Neural crest cell (in vitro differentiated cells): ENCODE measurements at regions not wholly inside any gene's neighbourhood (a gene's known extent, or its start where the extent isn't known, plus 50 kb on each side); places are given as distances from the start of the nearest gene placed in this dataset.

Experiments used
- DNase-seq: peaks from one replicate; pipeline ENCODE4 v3.0.0; 2021; ENCODE audit warnings: low read depth, mixed read lengths, low spot score
- H3K27ac Mint-ChIP-seq: one replicate; pipeline ENCODE4 v1.8.0; 2021; ENCODE audit warnings: mild to moderate bottlenecking, mixed read lengths; ENCODE audit not compliant: unreplicated experiment
- H3K27me3 Mint-ChIP-seq: 2 replicates; pipeline ENCODE4 v1.8.0; 2021; ENCODE audit warnings: low read depth, mild to moderate bottlenecking, mixed read lengths
- H3K36me3 Mint-ChIP-seq: 2 replicates; pipeline ENCODE4 v1.8.0; 2021; ENCODE audit warnings: low read depth, mild to moderate bottlenecking, mixed read lengths
- H3K4me1 Mint-ChIP-seq: 2 replicates; pipeline ENCODE4 v1.8.0; 2021; ENCODE audit warnings: mixed read lengths
- H3K4me3 Mint-ChIP-seq: one replicate; pipeline ENCODE4 v1.8.0; 2021; ENCODE audit warnings: mild to moderate bottlenecking, mixed read lengths
- H3K9me3 Mint-ChIP-seq: 2 replicates; pipeline ENCODE4 v1.8.0; 2021; ENCODE audit warnings: mixed read lengths
- TF ChIP-seq, protein P1 (sequence below): fragments of 200-600 bp; sonication (generic); conservative IDR thresholded peaks from 2 replicates; pipeline ENCODE4 v1.5.0; 2021; ENCODE audit warnings: antibody characterized with exemption, mild to moderate bottlenecking

DNA sequence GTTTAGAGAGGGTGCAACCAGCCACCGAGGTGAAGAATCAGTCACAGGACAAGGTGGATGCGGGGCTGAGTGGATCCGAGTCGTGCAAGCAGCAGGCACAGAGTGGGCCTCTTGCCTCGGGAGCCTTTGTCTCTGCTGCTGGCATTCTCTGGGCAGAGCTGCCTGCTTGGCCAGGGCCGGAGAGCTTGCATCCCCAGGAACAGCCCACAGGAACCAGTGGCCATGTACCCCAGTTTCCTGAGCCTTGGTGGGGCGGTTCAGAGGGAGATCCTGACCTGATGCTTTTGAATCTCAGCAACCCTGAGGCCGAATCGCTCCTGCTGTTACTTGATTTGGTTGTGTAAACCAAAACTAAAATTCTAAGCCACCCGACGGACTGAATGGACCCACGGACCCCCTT is 50.1 kb upstream of the EIF5 start:
- peaks cover 7% of the 10 kb centered on the region for H3K4me1 Mint-ChIP-seq
- no peaks in the 10 kb centered on the region for H3K36me3 Mint-ChIP-seq
- H3K4me3 Mint-ChIP-seq = no peak overlapping the region
- no peak for DNase-seq
- TF ChIP-seq, protein P1, sequence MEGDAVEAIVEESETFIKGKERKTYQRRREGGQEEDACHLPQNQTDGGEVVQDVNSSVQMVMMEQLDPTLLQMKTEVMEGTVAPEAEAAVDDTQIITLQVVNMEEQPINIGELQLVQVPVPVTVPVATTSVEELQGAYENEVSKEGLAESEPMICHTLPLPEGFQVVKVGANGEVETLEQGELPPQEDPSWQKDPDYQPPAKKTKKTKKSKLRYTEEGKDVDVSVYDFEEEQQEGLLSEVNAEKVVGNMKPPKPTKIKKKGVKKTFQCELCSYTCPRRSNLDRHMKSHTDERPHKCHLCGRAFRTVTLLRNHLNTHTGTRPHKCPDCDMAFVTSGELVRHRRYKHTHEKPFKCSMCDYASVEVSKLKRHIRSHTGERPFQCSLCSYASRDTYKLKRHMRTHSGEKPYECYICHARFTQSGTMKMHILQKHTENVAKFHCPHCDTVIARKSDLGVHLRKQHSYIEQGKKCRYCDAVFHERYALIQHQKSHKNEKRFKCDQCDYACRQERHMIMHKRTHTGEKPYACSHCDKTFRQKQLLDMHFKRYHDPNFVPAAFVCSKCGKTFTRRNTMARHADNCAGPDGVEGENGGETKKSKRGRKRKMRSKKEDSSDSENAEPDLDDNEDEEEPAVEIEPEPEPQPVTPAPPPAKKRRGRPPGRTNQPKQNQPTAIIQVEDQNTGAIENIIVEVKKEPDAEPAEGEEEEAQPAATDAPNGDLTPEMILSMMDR = no peak
- H3K27me3 Mint-ChIP-seq = peaks cover 66% of the 10 kb centered on the region
- H3K27ac Mint-ChIP-seq = no peak overlapping the region
- H3K9me3 Mint-ChIP-seq = no peaks in the 10 kb centered on the region
